Lower leg skin (tissue), 3 donors: ENCODE measurements at regions not wholly inside any gene's neighbourhood (a gene's known extent, or its start where the extent isn't known, plus 50 kb on each side); places are given as distances from the start of the nearest gene placed in this dataset.

Source experiments
- POLR2A ChIP-seq, 2 donors: fragments of 450-650 bp; IDR thresholded peaks; one replicate each; pipeline ENCODE4 v1.6.1; 2016 to 2017; ENCODE audit warnings: antibody characterized with exemption in 2 of 2, mild to moderate bottlenecking in 1 of 2, moderate library complexity in 1 of 2
- TF ChIP-seq, protein P1 (sequence below), 3 donors: fragments of 450-650 bp; IDR thresholded peaks; one replicate each; pipeline ENCODE4 v1.5.1; 2016; ENCODE audit warnings: antibody characterized with exemption in 3 of 3, mild to moderate bottlenecking in 3 of 3, moderate library complexity in 2 of 3

DNA sequence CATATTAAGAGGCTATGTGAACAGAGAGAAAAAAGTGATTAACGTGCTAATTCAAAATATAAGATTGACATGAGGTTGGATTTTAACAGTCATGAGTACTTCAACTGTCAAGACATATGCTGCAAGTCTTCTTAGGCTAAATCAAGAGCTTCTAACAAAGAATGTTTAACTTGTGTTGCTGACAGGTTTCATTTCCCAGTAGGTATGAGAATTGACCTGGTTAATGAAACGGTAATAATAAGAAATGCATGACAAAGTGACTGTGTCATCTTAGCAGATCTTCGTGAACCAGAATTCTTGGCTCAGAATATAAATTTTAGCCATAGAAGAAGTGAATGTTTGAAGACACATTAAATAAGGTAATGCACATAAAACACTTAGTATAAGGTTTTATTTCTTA, 132.6 kb upstream of the PTGFR start:
- TF ChIP-seq, protein P1, sequence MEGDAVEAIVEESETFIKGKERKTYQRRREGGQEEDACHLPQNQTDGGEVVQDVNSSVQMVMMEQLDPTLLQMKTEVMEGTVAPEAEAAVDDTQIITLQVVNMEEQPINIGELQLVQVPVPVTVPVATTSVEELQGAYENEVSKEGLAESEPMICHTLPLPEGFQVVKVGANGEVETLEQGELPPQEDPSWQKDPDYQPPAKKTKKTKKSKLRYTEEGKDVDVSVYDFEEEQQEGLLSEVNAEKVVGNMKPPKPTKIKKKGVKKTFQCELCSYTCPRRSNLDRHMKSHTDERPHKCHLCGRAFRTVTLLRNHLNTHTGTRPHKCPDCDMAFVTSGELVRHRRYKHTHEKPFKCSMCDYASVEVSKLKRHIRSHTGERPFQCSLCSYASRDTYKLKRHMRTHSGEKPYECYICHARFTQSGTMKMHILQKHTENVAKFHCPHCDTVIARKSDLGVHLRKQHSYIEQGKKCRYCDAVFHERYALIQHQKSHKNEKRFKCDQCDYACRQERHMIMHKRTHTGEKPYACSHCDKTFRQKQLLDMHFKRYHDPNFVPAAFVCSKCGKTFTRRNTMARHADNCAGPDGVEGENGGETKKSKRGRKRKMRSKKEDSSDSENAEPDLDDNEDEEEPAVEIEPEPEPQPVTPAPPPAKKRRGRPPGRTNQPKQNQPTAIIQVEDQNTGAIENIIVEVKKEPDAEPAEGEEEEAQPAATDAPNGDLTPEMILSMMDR (IDR thresholded peaks at IDR 0.05): no peak
- no peak for TF ChIP-seq POLR2A (IDR thresholded peaks at IDR 0.05)
